ENCODE measurements at regions not wholly inside any gene's neighbourhood (a gene's known extent, or its start where the extent isn't known, plus 50 kb on each side); places are given as distances from the start of the nearest gene placed in this dataset.

DNA sequence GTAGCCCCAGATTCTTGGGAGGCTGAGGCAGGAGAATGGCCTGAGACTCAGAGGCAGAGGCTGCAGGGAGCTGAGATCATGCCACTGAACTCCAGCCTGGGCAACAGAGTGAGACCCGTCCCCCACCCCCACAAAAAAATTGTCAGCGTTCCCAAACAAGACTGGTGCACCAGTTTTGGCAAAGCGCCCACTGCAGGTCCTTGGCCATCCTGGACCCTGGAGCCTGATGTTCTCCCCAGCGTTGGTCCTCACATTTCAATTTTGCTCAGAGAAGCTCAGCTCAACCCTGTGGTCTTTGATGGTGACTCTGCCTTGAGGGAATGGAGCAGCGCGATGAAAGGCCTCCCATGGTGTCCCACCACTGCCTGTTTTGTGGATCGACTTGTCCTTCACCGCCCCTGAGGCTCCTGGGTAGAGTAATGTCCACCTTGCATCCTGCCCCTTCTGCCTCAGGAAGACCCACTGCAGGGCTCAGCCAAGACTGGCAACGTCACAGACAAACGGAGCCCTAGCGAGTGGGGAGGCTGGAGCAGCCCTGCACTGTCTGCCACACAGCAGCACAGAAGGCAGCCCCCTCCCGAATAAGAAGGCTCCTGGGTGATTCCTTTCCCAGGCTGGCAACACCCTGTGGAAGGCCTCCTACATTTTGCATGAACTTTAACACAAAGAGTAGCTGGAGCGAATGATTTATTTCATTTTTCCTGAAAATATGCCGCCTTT lies 410.9 kb downstream of the TCERG1L start:
- Histone ChIP-seq H3K27ac (no peak overlapping the region), H3K27me3 (no peaks in the 10 kb centered on the region), H3K36me3 (no peaks in the 10 kb centered on the region), H3K4me1 (no peaks in the 10 kb centered on the region), H3K9me3 (no peaks in the 10 kb centered on the region), H3K4me3 (no peak overlapping the region)
- intact Hi-C loops (cut with DNase I): no loop called here
- TF ChIP-seq, protein P1, sequence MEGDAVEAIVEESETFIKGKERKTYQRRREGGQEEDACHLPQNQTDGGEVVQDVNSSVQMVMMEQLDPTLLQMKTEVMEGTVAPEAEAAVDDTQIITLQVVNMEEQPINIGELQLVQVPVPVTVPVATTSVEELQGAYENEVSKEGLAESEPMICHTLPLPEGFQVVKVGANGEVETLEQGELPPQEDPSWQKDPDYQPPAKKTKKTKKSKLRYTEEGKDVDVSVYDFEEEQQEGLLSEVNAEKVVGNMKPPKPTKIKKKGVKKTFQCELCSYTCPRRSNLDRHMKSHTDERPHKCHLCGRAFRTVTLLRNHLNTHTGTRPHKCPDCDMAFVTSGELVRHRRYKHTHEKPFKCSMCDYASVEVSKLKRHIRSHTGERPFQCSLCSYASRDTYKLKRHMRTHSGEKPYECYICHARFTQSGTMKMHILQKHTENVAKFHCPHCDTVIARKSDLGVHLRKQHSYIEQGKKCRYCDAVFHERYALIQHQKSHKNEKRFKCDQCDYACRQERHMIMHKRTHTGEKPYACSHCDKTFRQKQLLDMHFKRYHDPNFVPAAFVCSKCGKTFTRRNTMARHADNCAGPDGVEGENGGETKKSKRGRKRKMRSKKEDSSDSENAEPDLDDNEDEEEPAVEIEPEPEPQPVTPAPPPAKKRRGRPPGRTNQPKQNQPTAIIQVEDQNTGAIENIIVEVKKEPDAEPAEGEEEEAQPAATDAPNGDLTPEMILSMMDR (IDR thresholded peaks at IDR 0.05): no peak
- no peak for TF ChIP-seq POLR2A (IDR thresholded peaks at IDR 0.05)
- 60% methylated on average over 3 of the region's 14 CpGs for WGBS (ENCODE audit: insufficient coverage, low coverage, low lambda C conversion rate, missing lambda C conversion rate)
- ATAC-seq (no peak), DNase-seq (no peak)

DNA sequence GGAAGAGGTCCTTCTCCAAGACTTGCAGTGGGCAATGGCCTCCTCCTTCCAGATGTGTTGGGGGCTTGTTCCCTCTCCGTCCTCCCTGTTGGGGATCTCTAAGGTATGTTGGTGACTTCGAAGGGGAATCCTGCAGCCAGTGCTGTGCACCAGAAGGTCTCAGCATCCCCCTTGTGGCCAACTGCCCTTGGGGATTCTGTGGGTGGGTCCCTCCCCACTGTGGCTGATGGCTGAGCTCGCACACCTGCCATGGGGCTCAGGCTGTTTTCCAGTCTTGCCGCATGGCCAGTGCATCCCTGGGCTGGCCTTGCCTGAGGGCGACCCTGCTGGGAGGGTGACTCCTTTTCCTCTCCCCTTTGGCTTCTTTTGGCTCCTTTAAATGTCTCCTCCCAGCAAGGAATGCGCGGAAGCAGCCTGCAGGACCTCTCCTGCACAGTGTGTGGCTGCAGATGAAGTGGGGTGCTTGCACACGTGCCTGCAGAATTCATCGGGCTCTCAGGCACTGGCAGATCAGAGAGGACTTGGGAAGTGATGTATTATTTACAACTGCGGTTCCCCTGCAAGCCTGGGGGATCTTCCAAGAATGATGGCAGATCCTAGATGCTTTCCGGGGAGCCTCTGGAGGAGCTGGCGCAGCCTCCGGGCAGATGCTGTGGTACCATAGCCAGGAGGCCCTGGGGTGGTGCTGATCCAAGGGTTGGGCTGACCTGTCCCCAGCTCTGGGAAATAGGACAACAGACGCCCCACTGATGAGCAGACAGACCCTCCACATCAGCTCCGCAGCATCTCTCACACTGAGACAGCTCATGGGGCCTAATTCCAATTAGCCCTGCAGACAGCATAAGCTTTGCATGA lies 410.0 kb downstream of the TCERG1L start:
- H3K4me1 ChIP-seq: no peaks in the 10 kb centered on the region
- no peak overlapping the region for H3K27ac ChIP-seq
- no peaks in the 10 kb centered on the region for H3K27me3 ChIP-seq
- H3K36me3 ChIP-seq: no peaks in the 10 kb centered on the region
- intact Hi-C loops (cut with DNase I): no loop called here
- no peak overlapping the region for H3K4me3 ChIP-seq
- ATAC-seq: no peak
- H3K9me3 ChIP-seq: no peaks in the 10 kb centered on the region
- WGBS (ENCODE audit: insufficient coverage, low coverage, low lambda C conversion rate, missing lambda C conversion rate): 60% methylated on average over 11 of the region's 15 CpGs
- TF ChIP-seq POLR2A (IDR thresholded peaks at IDR 0.05): no peak
- TF ChIP-seq, protein P1 (IDR thresholded peaks at IDR 0.05): no peak
- DNase-seq: no peak

DNA sequence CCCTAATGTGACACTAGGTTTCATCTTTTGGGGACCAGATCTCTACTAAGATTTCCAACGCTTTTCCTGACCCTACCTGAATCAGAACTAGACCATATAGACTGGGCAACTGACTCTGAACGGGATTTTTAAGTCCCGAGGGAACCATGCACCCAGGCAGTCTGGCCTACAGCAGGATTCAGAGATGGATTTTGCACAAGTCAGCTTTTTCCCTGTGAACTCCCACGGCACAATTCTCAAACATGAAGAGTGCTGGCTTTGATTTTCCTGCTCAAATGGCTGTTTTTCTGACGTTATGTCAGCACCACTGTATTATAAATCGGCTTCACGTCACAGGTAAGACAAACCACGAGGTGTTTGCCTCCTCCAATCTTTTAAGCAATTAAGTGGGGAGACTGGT lies 409.1 kb downstream of the TCERG1L start:
- Histone ChIP-seq H3K9me3 (no peaks in the 10 kb centered on the region), H3K36me3 (no peaks in the 10 kb centered on the region), H3K4me3 (no peak overlapping the region), H3K27me3 (no peaks in the 10 kb centered on the region), H3K4me1 (no peaks in the 10 kb centered on the region), H3K27ac (no peak overlapping the region)
- 52% methylated on average over 8 of the region's 8 CpGs for WGBS (ENCODE audit: insufficient coverage, low coverage, low lambda C conversion rate, missing lambda C conversion rate)
- DNase-seq (no peak), ATAC-seq (no peak)
- no peak for TF ChIP-seq POLR2A (IDR thresholded peaks at IDR 0.05)
- TF ChIP-seq, protein P1 (IDR thresholded peaks at IDR 0.05): no peak
- intact Hi-C loops (cut with DNase I): no loop called here

DNA sequence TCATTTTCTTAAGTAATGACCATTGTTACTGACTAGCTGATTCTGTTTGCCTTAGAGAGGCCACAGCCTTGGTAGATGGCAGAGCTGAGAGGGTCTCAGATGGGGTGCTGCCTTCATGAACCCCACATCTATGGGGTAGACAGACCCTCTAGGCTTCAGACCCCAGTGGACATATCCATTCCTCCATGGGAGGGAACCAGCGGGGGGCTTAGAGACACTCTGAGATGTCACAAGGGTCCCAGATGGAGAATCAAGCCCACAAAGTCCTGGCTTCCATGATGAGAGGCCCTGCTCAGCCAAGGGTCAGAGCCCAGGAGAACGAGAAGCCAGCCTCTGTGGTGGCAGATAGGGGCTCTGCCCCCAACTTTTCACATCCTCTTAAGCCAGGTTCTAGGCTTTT lies 408.6 kb downstream of the TCERG1L start:
- no peak for TF ChIP-seq POLR2A (IDR thresholded peaks at IDR 0.05)
- TF ChIP-seq, protein P1 (IDR thresholded peaks at IDR 0.05): no peak
- Histone ChIP-seq H3K27ac (no peak overlapping the region), H3K36me3 (no peaks in the 10 kb centered on the region), H3K9me3 (no peaks in the 10 kb centered on the region), H3K27me3 (no peaks in the 10 kb centered on the region), H3K4me3 (no peak overlapping the region), H3K4me1 (no peaks in the 10 kb centered on the region)
- no peak for ATAC-seq
- DNase-seq: no peak
- intact Hi-C loops (cut with DNase I): no loop called here
- 57% methylated on average over 2 of the region's 2 CpGs for WGBS (ENCODE audit: insufficient coverage, low coverage, low lambda C conversion rate, missing lambda C conversion rate)

All from right lobe of liver (tissue), 6 donors.